Activated CD4-positive, alpha-beta T cell treated with anti-CD3 and anti-CD28 coated beads, Interleukin-10, Interleukin-2, amounts not matched to agents 100 ng/mL and 50 ng/mL, durations not matched to agents 16 hours and 8 hours (primary cell): ENCODE measurements at regions not wholly inside any gene's neighbourhood (a gene's known extent, or its start where the extent isn't known, plus 50 kb on each side); places are given as distances from the start of the nearest gene placed in this dataset.
A peak's percentile ranks its signal among the peaks of the same experiment; 100 is the strongest.

Source experiments
- DNase-seq: peaks from one replicate; pipeline ENCODE4 v3.0.0-alpha.2; 2020

DNA sequence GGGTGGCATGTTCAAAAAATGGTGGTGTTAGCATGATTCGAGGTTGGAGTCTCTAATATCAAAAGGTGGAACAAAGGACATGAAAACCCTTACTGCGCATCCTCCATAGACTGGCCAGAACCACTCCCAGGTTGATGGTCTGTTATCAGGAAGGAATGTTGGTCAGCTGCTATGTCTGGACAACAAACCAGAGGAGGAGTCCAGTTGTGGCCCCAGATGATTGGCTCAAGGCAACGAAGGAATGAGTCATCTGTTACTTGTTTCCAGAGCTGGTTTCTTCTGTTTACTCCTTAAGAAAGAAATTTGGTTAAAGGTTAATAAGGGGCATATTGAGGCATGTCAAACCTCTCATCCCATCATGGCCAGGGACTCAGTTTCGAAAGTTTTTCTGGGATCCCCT is 56.8 kb upstream of the GRIA4 start:
- no peak for DNase-seq

DNA sequence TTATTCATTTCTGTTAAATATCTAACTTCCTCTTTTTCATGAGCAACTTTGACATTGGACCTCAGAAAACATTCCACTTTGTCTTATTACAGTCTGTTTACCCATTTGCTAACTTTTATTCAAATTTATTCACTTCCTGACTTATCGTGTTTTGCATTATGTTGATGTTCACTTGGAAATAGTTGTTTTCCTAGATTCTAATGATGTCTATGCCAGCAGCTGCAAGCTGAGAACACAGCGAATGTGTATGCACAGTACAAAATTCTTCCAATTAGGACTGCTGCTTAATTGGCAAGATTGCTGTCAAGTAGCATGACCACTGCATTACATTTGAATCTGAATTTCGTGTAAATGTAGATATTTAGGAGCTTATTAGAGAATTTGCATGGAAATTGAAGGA is 61.5 kb upstream of the GRIA4 start:
- no peak for DNase-seq

- DNase-seq, result no peak
Measured at GRCh38 chr11:105538588-105538987, 71.3 kb upstream of the GRIA4 start.

DNA sequence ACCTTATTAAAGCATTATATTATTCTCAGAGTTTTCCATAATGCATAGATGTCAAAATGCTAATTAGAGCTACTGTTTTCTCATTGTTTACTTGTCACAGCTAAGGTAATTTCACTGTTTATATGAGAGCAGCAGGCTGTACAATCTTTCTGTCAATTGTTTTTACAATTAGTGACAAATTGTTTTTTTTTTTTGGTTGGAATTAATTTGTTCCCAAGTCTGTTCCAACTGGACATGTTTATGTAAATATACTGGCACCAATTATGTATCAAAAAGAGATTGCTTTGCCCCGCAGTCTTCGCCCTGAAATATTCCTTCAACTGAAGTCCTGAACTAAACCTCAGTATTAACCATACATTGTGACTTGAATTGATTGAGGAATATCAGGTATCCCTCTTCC is 72.3 kb upstream of the GRIA4 start:
- DNase-seq, result no peak

DNA sequence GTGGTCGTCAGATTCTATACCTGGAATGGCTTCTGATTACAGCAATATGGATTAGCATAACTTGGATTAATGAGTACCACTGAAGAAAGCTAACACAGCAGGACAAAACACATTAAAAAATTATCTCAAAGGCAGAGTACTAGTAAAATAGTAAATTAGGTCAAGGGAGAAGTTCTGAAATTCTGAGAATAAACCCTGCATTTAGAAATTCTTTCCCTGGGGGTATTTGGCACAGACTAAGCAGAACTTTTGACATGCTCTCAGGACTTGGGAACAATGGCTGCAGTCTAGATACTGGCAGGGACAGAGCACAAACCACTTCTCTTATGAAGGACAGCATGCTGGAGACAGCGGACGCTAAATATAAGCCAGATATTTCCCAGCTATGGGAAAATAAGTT is 85.6 kb upstream of the GRIA4 start:
- DNase-seq, result no peak

DNA sequence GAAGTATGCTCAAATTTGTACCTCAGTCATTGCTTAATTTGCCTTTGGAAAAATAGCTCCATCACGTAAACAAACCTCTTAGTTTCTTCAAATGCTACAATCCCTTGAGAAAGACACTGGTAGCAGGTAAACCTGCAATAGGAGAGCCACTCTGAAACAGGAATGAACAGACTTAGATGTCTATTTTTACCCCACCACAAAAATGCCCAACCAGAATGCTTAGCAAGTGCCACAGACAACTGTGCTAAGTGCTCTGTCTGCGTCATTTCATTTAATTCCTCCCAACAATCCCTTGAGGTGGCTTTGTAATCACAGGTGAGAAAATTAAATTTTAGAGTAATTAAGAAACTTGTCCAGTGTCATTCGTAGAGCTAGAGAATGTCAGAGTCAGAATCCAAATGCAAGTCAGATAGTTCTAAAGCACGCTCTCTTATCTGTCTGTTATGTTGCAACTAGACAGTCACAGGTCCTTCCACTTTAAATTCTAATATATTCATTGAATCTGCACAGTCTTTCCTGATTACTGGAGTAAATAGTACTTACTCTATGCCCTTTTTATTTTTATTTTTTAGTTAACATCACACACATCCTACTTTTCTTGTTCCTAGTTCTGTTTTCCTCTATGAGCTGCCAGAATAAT is 89.0 kb upstream of the GRIA4 start:
- no peak for DNase-seq

GRCh38 chr11:105507496-105508254 is 102.2 kb upstream of the GRIA4 start:
- DNase-seq, result no peak

DNA sequence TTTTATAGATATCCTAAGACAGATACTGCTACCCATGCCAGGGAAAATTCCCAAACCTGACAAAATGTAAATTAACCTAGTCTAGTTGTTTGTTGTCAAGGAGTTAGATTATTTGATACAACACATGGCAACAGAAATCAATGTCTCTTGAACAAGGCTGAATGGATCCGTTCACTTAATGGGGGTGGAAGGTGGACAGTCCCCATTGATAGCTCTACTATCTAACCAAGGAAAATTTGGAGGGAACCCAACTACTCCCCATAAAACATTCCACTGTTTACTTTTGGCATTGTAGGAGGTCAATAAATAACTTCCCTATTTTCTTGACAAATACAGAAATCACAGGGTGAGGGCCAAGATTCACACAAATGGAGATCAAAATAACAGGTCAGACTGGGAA is 117.9 kb upstream of the GRIA4 start:
- no peak for DNase-seq

DNA sequence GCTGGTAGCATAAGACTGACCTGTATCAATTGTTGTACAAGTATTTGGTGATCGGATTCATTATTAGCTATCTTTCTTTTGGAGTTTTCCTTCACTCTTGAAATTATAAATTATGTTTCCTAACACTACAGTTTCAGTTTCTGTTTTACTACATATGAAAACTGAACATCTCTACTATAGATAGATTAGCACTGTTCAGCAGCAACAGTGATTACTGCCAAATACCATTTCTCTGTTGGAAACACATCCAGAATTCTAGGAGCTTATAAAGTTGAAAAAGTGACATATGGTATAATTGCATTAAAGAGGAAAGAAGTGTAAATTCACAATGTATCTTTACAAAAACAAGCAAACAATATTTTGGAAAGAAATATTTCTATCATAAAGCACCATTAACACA is 118.5 kb upstream of the GRIA4 start:
- DNase-seq, result no peak

- DNase-seq, result no peak
Measured at GRCh38 chr11:105490333-105490732, 119.5 kb upstream of the GRIA4 start.

DNA sequence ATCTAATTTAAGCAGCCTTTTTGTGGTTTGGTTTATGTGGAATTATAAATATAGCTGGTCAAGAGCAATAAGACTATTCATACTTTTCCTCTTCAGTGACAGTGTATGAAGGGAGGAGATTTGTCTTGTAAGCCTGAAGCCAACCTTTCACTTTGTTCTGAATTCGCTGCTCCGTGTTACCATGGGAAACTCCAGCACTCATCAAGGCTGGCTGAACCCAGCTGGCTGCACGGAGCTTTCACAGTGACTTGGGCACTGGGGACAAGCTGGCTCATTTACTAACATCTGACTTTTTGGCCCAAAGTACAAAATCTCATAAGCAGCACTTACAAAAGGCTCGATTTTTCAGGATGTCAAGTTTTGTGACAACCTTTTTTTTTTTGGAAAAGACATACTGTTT is 120.4 kb upstream of the GRIA4 start:
- no peak for DNase-seq

DNA sequence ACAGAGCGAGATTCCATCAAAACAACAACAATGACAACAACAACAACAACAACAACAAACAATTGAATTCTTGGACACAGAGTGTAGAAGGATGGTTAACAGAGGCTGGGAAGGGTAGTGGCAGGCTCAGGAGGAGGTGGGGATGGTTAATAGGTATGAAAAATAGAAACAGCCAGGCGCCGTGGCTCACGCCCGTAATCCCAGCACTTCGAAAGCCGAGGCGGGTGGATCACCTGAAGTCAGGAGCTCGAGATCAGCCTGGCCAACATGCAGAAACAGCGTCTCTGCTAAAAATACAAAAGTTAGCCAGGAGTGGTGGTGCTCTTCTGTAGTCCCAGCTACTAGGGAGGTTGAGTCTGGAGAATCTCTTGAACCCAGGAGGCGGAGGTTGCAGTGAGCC is 122.9 kb upstream of the GRIA4 start:
- DNase-seq, result no peak

DNA sequence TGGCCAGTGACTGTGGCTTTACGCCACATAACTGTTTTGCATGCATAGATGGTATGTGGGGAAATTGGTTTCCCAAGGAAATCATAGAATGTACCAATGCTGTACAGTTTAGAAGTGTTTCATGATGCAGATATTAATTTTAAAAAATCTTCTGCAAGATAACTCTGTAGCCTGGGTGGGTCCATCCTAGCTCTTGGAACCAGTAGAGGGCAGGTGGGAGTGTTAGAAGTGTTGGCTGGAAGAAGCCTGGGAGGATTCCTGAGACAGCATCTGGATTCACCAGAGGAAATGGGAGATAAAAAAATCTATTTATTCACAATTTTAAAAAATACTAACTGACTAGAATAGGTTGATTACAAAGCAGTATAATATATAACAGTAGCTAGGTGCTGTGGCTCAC is 139.9 kb upstream of the GRIA4 start:
- DNase-seq, result no peak

GRCh38 chr11:105468154-105468553 is 141.7 kb upstream of the GRIA4 start:
- no peak for DNase-seq

DNA sequence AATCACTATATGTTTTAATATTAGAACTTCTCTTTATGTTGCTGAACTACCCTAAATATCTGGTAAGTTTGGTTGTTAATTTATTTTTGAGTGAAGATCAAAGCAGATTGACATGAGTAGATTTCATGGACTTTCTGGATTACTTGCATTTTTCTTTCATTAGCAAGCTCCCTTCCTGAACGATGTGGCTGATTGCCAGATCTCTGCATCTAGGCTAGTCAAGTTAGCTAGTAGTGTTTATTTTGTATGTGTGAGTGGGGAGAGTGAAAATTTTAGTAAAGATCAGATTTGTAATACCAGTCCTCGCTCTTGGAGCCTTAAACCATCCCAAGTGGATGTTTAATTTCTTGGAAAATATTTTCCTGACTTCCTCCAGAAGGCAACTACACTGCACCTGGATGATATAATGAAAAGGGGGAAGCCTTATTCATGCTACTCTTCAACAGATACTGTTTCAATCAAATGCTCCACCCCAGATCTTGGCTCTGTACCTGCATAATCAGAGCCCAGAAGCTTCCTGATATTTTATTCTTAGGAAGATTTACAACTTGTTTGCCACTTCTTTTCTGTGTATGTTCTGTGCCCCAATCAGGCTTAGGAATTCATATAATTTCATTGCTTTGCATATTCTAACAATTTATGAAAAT is 143.2 kb upstream of the GRIA4 start:
- no peak for DNase-seq

GRCh38 chr11:105458071-105458470 is 151.8 kb upstream of the GRIA4 start:
- no peak for DNase-seq

- DNase-seq, result peak; percentile 0
Measured at GRCh38 chr11:105456950-105457349, 152.9 kb upstream of the GRIA4 start.

DNA sequence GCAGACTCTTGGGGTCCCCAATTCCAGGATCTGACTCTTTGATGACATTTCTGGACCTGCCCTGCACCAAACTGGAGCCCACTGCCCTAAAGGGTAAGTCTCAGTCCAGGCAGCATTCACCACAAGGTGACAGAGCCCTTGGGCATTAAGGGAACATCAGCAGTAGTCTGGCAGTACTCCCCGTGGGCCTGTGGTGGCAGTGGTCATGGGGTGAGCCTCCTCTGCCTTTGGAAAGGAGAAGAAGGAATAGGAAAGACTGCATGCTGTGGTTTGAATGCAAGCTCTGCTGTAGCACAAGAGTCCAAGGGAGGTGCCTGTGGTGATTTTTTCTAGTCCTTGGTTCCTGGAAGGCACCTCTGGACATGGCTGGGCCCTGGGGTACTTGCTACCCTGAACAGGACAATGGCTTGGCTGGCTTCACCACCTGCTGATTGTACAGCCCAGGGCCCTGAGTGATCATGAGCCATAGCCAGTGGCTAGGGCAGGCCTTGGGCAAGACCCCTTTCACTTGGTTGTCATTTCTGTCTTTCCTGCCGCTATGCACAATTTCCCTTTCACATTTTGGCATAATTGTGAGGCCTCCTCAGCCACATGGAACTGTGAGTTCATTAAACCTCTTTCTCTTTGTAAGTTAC is 160.7 kb upstream of the GRIA4 start:
- DNase-seq, result no peak

GRCh38 chr11:105448703-105449079 is 161.2 kb upstream of the GRIA4 start:
- DNase-seq, result peak; percentile 41

- peak; percentile 59 for DNase-seq
Measured at GRCh38 chr11:105447936-105448702, 161.8 kb upstream of the GRIA4 start.

DNA sequence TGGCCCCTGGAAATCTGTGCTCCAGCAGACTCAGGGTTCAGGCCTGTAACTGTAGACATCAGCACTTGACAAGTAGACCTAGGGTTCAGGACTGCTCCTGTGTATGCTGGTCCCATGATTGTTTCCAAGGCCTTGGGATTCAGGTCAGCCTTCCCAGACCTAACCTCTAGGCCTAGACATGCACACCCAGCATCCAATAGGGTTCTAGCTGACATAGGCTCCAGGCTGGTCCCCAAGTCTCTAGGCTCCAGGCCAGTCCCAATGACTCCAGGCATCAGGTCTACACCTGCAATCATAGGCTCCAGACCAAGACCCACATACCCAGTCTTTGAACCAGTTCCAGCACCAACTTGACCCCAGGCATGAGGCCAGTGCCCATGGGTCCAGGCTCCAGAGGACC is 166.2 kb upstream of the GRIA4 start:
- no peak for DNase-seq

- no peak for DNase-seq
Measured at GRCh38 chr11:105432241-105432995, 177.5 kb upstream of the GRIA4 start.
